ENCODE measurements at regions not wholly inside any gene's neighbourhood (a gene's known extent, or its start where the extent isn't known, plus 50 kb on each side); places are given as distances from the start of the nearest gene placed in this dataset.

DNA sequence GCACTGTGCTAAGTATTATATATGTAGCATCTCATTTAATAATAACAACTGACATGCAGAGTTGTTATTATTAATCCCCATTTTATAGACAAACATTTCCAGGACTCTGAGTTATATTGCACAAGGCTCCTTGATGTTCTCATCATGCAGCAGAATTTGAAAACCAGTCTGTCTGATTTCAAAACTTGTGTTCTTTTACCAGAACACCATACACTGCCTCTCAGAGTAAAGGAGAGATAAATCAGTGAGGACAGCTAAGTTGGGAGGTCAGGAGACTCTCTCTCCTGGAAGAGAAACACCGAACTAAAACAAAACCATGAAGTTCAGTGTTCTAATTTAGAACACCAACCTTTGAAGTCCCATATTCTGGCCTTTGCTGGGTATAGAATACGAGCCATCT lies 92.7 kb upstream of the TNC start:
- DNase-seq = no peak

DNA sequence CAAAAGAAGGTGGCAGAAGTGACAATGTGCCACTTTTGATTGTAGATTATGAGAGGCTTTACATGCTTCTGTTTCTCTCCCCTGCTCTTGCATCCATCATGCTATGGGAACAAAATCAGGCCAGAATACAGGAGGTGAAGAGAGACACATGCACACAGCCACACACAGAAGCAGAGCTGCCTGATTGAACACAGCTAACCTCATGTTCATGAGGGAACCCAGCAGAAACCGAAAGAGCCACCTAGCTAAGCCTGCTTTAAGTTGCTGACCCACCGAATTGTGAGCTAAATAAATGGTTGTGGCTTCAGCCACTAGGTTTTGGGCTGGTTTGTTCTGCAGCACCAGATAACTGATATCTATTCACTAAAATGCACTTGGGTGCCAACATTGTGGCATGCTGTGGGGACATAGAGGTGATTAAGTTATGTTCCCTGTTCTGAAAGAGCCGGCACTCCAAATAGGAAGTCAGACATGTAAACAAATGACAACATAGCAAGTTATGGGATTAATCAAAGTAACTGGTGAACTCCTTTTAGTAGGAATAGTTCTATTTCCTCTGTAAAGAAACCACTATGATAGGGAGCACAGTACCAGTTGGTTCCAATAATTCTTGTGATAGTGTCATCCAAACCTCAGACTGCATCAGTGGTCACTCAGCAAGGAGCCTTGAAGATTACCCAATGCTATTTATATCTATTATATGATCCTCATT lies 93.6 kb upstream of the TNC start:
- no peak for DNase-seq

DNA sequence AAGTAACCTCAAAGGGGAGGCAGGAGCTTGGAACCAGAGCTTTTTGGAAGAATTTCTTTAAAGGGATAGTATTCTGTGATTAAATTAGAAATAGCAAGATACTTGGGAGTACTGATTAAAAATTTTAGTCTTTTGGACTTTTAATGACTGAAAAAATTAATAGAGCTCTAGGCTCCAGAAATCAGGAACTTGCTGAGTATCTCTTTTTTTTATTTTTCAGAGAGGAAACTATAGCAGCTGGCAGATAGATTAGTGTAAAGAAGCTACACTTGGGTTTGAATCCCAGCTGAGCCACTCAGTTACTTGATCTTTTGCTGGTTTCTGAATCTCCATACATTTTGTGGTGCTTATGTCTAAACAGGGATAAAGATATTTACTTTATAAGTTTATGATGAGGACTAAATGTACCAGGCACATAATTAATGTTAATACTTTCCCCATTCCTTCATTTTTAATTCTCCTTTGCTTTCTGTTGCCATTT lies 94.2 kb upstream of the TNC start:
- DNase-seq = no peak

DNA sequence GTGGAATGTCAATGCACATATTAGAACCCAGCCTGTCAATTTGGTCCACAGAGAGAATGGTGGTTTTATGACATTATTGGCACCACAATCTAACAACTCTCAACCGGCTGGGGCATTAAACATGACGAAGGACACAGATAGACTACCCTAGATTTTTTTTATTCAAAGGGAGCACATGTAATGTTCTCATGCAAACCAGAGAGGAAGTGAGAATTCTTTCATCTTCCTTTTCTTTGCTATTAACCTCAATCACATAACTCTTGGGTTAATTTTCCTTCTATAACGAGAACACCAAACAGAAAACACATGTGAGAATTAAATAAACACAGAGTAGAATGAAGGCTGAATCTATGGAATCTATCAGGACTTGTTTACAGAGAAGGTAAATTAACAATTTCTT lies 94.9 kb upstream of the TNC start:
- DNase-seq = no peak

DNA sequence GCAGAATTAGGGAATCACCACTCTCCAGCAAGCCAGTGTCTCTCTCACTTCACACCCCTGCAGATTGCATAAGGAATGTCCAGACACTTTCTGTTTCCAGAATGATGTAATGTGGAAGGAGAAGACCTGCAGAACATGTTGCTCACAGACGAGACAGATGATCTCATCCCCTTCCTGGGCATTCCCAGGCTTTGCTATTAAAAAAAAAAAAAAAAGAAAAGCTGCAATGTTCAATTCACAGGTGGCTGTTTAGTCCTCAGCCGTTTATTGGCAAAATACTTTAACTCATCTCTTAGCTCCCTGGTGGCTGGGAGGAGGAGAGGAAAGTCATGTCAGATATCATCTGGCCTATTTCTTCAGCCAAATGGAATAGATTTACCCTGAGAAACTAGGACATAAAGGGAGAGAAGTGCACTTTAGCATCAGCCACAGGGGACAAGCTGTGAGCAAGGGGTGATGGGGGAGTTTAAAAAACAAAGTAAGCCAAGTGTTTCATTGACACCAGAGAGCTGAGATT lies 95.9 kb upstream of the TNC start:
- DNase-seq = no peak

GRCh38 chr9:115216873-115217272 lies 98.9 kb upstream of the TNC start:
- no peak for DNase-seq

GRCh38 chr9:115220319-115221005 lies 102.5 kb upstream of the TNC start:
- no peak for DNase-seq

- DNase-seq = no peak
Measured at GRCh38 chr9:115223471-115223870, 105.5 kb upstream of the TNC start.

- no peak for DNase-seq
Measured at GRCh38 chr9:115225459-115226116, 107.6 kb upstream of the TNC start.

DNA sequence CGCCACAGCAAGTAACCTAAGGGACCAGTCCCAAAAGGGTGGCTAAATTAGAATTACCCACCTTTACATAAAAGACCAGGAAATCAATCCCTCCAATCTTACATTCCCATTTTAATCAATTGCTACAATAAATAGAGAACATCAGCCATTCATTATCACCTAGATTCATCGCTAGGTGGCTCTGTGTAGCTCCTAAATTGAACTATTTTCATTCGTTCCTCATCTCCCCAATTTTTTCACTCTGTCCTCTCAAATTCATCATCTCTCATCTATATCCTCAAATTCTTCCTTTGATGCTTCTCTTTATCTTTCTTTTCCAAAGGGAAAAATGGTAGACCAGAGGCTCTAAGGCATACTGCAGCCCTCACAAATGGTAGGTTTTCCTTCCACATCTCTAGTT lies 108.2 kb upstream of the TNC start:
- no peak for DNase-seq

- DNase-seq = no peak
Measured at GRCh38 chr9:115229496-115229895, 111.5 kb upstream of the TNC start.

GRCh38 chr9:115230924-115231515 lies 113.1 kb upstream of the TNC start:
- no peak for DNase-seq

DNA sequence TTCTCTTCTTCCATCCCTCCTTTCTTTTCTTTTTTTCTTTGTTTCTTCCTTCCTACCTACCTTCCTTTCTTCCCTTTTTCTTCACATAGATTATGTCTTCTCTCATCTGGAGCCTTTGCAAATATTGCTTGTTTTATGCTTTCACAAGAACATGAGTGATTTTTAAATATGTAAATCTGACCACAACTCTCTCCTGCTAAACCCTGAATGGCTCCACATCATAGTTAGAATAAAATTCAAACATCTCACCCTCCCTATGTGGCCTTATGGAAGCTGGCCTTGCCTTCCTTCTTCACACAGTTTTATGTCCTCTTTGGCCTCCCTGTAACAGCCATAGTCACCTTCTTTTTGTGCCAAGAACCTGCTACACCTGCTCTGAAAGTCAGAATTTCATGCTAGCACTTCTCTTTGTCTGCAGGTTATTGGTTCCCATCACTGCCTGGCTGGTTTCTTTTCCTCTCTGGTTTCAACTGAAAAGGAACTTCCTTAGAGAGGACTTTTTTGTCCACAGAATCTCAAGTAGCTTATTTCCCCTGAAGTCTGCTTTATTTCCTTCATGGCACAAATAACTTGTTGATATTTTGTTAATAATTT lies 114.3 kb upstream of the TNC start:
- no peak for DNase-seq

DNA sequence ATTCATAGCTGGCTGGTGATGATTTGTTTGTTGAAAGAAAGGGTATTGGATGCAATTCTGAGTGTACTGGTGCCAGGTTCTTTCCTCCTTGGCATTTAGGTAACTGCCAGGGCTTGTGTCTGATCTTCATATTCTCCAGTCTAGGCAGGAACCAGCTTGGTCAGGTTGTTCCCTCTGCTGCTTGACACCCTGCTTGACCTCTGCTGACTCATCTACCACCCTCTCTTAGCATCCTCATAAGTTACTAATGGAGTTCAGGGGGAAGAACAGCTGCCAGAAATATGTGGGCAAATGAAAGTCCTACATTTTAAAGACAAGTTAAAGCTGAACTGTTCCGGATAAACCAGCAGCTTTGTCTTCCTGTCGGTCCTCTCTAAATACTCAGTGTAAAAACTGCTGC lies 116.1 kb upstream of the TNC start:
- DNase-seq = no peak

GRCh38 chr9:115235221-115235620 lies 117.3 kb upstream of the TNC start:
- no peak for DNase-seq

- no peak for DNase-seq
Measured at GRCh38 chr9:115237385-115237998, 119.5 kb upstream of the TNC start.

- no peak for DNase-seq
Measured at GRCh38 chr9:115240676-115241075, 122.7 kb upstream of the TNC start.

DNA sequence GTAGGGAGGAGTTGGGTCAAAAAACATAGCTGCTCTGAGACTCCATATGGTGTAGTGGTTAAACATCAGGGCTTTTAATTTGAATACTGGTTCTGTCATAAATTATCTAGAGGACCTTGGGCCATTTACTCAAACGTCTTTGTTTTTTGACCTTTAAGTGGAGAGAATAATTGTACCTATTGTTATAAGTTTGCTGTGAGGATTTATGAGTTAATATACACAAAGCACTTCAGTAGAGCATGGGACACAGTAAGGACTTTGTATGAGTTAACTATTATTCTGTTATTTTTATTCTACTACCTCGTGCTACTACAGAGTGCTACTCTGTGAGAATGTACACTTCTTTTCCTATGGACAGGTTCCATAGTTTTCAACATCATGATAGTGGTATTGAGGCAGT lies 123.7 kb upstream of the TNC start:
- DNase-seq = no peak

GRCh38 chr9:115249488-115249887 lies 131.5 kb upstream of the TNC start:
- DNase-seq = no peak

DNA sequence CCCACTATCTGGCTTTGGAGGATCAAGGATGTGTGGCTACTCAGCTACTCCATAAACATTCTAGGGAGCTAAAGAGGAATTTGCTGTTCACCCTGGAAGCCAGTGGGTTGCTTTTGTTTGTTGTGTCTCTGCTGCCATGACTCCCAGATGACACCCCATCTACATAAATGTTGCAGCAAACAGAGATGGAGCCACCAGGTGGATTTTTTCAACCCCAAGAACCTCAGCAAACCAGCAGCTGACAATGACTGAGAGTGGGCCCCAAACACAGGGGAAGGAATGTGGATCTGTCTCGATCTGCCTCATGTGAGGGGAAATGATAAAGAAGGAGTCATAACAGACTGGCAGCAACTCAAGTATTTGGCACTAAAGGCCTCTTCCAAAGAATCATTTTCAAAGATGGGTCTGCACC lies 132.7 kb upstream of the TNC start:
- no peak for DNase-seq

DNA sequence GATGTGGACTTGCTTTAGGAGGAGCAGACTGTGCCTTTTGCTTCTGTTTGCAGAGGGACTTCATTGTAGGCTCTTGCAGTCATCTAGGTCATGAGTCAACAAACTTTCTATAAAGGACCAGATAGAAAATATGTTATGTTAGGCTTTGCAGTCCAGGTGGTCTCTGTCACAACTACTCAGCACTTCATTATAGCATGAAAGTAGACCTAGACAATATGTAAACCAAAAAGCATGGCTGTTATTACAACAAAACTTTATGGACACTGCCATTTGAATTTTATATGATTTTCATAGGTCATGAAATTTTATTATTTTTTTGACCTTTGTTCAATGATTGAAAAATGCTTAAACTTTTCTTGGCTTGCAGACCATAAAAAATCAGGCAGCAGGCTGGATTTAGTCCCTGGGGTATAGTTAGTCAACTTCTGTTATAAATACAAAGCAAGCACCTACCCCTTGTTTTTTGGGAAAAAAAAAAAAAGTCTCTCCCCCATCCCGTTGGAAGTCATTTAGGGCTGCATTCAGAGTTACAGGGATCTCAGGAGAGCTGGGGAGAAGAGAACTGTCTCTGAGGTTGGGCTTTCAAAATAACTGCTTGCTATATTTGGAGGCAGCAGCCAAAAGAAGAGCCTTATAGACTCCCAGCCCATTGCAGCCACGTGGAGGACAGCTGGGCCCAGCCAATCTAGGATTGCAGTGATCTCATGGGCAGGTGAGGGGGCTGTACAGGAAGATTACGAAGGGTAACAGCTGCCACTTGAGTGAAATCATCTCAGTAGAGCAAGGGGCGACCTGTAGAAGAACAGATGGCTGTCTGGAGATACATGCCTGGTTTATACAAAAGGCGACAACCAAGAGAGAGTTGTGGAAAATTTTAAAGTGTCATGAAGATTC lies 136.6 kb upstream of the TNC start:
- DNase-seq = no peak

- no peak for DNase-seq
Measured at GRCh38 chr9:115261656-115262081, 143.7 kb upstream of the TNC start.
